ENCODE measurements at regions not wholly inside any gene's neighbourhood (a gene's known extent, or its start where the extent isn't known, plus 50 kb on each side); places are given as distances from the start of the nearest gene placed in this dataset.

DNA sequence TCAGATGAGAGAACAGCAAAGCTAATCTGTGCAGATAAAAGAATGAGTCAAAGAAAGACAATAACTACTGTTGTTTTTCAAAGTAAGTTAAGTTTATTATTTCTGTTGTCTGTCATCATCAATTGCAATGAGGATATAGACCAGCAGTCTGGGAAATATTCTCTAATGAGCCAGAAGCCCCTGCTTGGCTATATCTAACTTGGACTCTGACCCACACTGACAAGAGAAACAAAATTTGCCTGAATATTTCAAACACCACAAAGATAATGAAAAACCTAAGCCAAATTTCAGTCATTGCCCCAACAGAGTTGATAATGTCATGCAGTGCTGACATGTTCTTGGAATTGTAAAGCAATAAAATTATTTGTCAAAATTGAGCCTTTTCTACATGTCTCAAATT lies 115.0 kb upstream of the PRDX4 start:
- CTCF ChIA-PET, result no interaction called here
- Histone ChIP-seq H2AFZ (ENCODE audit: insufficient read depth, low read depth, low read length, poor library complexity, severe bottlenecking) (no peak overlapping the region), H3K9me3 (ENCODE audit: control extremely low read depth in 1 of 3, control insufficient read depth in 2 of 3, insufficient read depth in 1 of 3, low read length in 2 of 3) (no peaks in the 10 kb centered on the region), H3K4me2 (replicated peaks; ENCODE audit: low read depth, low read length, poor library complexity, severe bottlenecking) (no peak overlapping the region), H3K27me3 (replicated peaks in 1 of 4; ENCODE audit: control extremely low read depth in 1 of 4, control insufficient read depth in 3 of 4, insufficient read depth in 4 of 4, low read length in 3 of 4) (no peaks in the 10 kb centered on the region), H3K79me2 (ENCODE audit: control insufficient read depth, insufficient read depth, low read length) (no peaks in the 10 kb centered on the region), H3K36me3 (replicated peaks in 1 of 2; ENCODE audit: control extremely low read depth in 1 of 2, control insufficient read depth in 1 of 2, extremely low read depth in 1 of 2, insufficient read depth in 2 of 2, low read length in 1 of 2) (no peaks in the 10 kb centered on the region), H3K4me3 (ENCODE audit: control extremely low read depth in 1 of 5, extremely low read depth in 1 of 5, insufficient read depth in 1 of 5, low read depth in 2 of 5, low read length in 4 of 5) (no peak overlapping the region), H3K9ac (ENCODE audit: low read length) (no peak overlapping the region), H3K27ac (ENCODE audit: low read length in 2 of 2) (no peak overlapping the region), H4K20me1 (ENCODE audit: control insufficient read depth, insufficient read depth, low read length, poor library complexity, severe bottlenecking) (no peaks in the 10 kb centered on the region), H3K4me1 (ENCODE audit: control insufficient read depth in 2 of 2, insufficient read depth in 2 of 2, low read length in 2 of 2) (no peaks in the 10 kb centered on the region)
- Mint-ChIP-seq H3K27me3 (no peaks in the 10 kb centered on the region), H3K9me3 (ENCODE audit: insufficient read depth) (peaks cover 2% of the 10 kb centered on the region), H3K4me1 (no peaks in the 10 kb centered on the region), H3K27ac (no peak overlapping the region), H3K4me3 (no peak overlapping the region)
- TF ChIP-seq EZH2 (IDR thresholded peaks at IDR 0.05; ENCODE audit: borderline replicate concordance, insufficient read depth, low read depth, low read length, poor library complexity, severe bottlenecking), result no peak
- TF ChIP-seq, protein P1, sequence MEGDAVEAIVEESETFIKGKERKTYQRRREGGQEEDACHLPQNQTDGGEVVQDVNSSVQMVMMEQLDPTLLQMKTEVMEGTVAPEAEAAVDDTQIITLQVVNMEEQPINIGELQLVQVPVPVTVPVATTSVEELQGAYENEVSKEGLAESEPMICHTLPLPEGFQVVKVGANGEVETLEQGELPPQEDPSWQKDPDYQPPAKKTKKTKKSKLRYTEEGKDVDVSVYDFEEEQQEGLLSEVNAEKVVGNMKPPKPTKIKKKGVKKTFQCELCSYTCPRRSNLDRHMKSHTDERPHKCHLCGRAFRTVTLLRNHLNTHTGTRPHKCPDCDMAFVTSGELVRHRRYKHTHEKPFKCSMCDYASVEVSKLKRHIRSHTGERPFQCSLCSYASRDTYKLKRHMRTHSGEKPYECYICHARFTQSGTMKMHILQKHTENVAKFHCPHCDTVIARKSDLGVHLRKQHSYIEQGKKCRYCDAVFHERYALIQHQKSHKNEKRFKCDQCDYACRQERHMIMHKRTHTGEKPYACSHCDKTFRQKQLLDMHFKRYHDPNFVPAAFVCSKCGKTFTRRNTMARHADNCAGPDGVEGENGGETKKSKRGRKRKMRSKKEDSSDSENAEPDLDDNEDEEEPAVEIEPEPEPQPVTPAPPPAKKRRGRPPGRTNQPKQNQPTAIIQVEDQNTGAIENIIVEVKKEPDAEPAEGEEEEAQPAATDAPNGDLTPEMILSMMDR (IDR thresholded peaks at IDR 0.05), result no peak
- POLR2A ChIA-PET, result no interaction called here
- intact Hi-C loops (cut with micrococcal nuclease), result no loop called here
- ATAC-seq (ENCODE audit: low read depth) (no peak), DNase-seq (no peak)

DNA sequence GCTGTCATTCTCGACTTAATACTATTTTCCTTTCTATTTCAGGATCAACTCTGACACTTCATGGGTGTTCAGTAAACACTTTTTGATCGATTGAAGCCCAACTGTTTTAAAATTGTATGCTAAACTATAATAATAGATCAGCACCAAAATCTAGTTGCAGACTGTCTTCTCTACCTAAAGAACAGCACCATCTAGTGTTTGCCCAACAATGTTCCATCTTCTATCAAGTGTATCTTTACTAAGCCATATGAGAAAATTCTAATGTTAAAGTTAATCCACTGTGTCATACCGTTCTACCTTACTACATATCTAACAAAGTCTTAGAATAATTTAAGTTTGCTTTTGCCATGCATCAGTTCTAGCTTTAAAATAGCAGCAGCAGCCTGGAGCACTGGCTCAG lies 113.0 kb upstream of the PRDX4 start:
- Histone ChIP-seq H3K27me3 (replicated peaks in 1 of 4; ENCODE audit: control extremely low read depth in 1 of 4, control insufficient read depth in 3 of 4, insufficient read depth in 4 of 4, low read length in 3 of 4) (no peaks in the 10 kb centered on the region), H2AFZ (ENCODE audit: insufficient read depth, low read depth, low read length, poor library complexity, severe bottlenecking) (no peak overlapping the region), H3K27ac (ENCODE audit: low read length in 2 of 2) (no peak overlapping the region), H3K9me3 (ENCODE audit: control extremely low read depth in 1 of 3, control insufficient read depth in 2 of 3, insufficient read depth in 1 of 3, low read length in 2 of 3) (peaks cover 0 to 2% (median 0%) of the 10 kb centered on the region in 3 donors), H3K79me2 (ENCODE audit: control insufficient read depth, insufficient read depth, low read length) (no peaks in the 10 kb centered on the region), H3K9ac (ENCODE audit: low read length) (no peak overlapping the region), H3K4me2 (replicated peaks; ENCODE audit: low read depth, low read length, poor library complexity, severe bottlenecking) (no peak overlapping the region), H3K36me3 (replicated peaks in 1 of 2; ENCODE audit: control extremely low read depth in 1 of 2, control insufficient read depth in 1 of 2, extremely low read depth in 1 of 2, insufficient read depth in 2 of 2, low read length in 1 of 2) (no peaks in the 10 kb centered on the region), H3K4me1 (ENCODE audit: control insufficient read depth in 2 of 2, insufficient read depth in 2 of 2, low read length in 2 of 2) (no peaks in the 10 kb centered on the region), H3K4me3 (ENCODE audit: control extremely low read depth in 1 of 5, extremely low read depth in 1 of 5, insufficient read depth in 1 of 5, low read depth in 2 of 5, low read length in 4 of 5) (no peak overlapping the region), H4K20me1 (ENCODE audit: control insufficient read depth, insufficient read depth, low read length, poor library complexity, severe bottlenecking) (no peaks in the 10 kb centered on the region)
- Mint-ChIP-seq H3K4me3 (no peak overlapping the region), H3K27ac (no peak overlapping the region), H3K27me3 (no peaks in the 10 kb centered on the region), H3K4me1 (no peaks in the 10 kb centered on the region), H3K9me3 (ENCODE audit: insufficient read depth) (peaks cover 4% of the 10 kb centered on the region)
- ChIA-PET CTCF (interaction anchor here (0.7 kb wide), 1 partner anchor 1569 kb away, joined by 3 read pairs; no protein-coding TSS in a partner anchor), POLR2A (no interaction called here)
- TF ChIP-seq, protein P1 (IDR thresholded peaks at IDR 0.05), result no peak
- no peak for TF ChIP-seq EZH2 (IDR thresholded peaks at IDR 0.05; ENCODE audit: borderline replicate concordance, insufficient read depth, low read depth, low read length, poor library complexity, severe bottlenecking)
- no peak for DNase-seq
- WGBS (ENCODE audit: insufficient coverage), result no CpG with 5 or more reads among the region's 3 CpGs
- no peak for ATAC-seq (ENCODE audit: low read depth)
- intact Hi-C loops (cut with micrococcal nuclease), result no loop called here
